HG03196 (cell line): ENCODE measurements at regions not wholly inside any gene's neighbourhood (a gene's known extent, or its start where the extent isn't known, plus 50 kb on each side); places are given as distances from the start of the nearest gene placed in this dataset.

ENCODE experiments used
- ATAC-seq: cut with Tn5 transposase; IDR thresholded peaks from one replicate; pipeline ENCODE4 v1.9.1; 2021; ENCODE audit not compliant: unreplicated experiment

DNA sequence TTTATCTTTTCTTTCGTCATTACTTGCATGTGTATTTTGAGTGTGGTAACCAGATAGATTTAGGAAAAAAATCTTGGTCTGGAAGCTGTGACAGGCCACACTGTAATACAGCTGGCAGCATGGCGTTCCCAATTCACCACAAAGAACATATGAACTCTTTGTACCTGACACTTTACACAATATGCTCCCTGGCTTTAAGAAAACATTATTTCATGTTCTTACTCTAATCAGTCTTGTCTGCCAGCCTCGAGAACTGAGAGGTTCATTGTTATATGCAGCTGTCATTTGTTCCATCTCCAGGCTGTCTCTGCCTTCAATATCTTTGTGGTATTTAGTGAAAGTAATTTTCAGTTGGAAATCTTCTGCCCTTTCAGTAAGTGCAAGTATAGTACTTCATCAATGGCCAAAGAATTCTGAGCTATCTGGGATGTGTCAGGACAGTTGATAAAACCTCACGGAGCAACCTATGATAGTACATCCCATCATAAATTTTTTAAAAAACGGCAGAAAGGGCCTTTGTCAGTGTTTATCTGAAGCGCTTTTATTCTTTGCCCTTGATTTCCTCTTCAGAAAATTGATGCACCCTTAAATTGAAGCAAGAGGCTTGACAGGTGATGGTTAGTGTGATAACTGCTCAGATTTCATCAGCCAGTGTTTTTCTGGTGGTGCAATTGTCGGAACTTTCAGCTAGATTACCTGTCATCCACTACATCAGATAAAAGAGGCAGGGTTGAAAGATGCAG lies 146.3 kb upstream of the SP8 start:
- no peak for ATAC-seq

DNA sequence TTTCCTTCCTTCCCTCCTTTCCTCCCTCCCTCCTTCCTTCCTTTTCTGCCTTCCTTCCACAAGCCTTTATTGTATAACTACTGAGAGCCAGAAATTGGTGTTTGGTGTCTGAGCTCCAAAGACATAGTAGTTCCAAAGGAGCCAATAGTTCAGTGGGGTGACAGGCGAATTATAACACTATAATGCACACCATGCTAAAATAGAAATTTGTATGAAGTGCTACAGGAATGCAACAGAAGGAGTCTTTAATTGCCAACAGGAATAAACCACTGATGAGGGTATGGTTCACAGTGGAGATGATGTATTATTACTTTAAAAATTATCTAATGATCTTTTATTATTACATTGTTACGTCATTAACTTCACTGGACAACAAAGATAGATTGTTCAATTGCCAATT lies 158.8 kb upstream of the SP8 start:
- ATAC-seq, result no peak

DNA sequence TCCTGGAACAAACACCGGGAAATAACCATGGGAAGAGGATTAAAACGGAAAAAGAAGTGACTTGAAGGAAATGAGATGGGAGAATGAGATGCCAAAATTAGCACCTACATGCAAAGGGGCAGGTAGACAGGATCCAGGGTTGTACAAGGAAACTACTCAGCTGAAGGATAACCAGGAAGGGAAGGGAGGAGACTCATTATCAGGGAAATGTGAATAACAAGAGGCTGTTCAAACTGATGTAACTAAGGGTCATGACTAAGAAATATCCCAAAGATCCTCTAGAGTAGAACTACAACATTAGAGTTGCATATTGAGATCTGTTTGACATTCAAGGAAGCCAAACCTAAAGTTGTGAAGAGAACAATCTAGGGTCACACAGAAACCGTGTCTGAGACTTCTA lies 166.2 kb upstream of the SP8 start:
- no peak for ATAC-seq

DNA sequence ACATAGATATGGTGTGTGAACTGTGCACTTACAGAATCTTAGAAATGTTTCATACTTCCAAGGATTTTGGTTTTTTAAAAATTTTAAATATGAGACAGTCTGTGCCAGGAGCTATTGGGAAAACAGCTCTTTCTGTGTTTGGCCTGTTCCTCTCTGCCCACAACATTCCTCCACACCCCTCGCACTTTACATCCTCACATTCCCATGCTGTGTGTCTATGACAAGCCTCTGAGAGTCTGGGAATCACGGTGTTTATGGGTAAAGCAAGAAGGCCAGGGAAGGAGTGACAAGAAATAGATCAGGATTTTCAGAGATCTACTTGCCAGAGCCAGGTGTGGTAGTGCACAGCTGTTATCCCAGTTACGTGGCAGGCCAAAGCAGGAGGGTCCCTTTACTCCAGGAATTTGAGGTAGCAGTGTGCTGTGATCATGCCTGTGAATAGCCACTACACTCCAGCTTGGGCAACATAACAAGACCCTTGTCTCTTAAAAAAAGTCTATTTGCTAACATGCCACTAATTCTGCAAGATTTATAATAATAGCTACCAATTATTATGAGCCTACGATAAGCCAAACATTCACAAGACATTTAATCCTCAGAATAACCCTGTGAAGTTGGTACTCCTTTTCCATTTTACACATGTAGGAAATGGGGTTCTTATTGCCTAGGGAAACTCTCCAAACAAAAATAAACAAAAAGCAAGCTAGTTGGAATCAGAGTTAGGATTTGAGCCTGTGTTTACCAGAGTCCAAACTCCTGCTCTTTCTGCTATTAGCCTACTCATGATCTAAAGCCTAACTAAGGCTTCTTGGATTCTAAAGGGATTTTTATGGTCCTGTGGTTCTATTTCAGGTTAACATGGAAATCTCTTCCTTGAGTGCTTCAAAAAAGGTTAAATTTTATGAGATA lies 168.3 kb upstream of the SP8 start:
- ATAC-seq, result no peak

DNA sequence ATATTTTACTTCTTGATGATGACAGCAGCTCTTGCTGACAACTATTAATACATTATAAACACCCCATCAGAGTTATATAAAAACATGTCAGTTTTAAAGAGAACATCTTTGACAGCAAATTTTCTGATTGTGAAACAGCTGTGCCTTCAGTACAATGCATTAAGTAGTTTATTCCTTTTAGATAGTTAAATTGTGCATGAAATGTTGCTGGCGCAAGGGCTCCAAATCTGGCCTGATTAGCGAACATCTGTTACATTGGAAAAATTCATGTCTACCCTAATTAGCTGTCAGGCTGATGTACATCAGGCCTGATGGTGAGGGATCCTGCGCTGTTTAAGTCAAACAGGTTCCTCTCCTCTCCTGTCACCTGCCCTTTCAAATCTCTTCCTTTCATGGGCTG lies 171.9 kb upstream of the SP8 start:
- ATAC-seq, result no peak

DNA sequence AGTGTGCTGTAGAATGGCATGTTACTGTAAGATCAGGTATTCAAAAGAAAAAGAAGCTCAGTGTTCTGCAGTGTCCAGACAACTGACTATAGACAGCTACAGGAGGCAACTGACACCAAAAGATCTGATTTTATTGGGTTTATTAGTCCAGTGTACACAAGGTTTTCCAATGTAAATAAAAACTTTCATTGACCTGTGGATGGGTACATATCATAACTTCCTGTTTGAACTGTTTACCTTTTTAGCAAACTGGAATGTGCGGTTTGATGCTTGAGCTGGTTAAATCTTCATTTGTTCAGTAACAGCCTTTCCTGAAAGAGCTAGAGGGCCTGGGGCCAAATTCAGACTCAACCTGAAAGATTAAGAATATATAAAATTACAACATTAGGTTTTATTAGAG lies 172.6 kb upstream of the SP8 start:
- no peak for ATAC-seq

DNA sequence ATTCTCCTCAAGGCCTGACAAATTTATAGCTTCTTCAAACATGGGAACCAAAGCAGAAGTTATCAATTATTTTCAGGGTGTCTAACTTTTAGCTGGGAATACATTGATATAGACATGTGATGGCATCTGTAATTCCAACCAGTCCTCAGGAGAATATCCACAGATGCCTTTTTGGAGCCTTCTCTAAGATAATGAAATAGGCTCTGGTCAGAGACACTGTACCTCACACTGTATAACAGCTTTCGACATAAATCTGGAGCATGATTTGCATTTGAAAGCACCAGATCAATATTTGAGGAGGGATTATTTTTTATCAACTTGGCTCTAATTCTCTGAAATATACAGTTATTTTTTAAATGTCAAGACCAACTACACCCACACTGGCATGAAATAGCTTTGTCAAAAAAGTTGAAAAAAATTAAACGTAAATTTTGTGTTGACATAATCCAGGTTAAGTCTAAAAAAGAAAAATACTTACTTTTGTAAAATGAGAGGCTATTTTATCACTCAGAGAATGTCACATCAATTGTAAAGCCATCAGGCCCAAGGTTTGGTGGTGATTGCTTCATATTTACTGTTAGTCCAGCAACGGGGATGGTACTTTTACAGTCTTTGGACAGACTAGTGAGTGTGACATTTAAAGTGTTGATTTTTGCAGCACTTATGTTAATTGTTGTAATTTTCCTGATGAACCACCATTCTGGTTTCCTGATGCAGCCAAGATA lies 177.0 kb upstream of the SP8 start:
- ATAC-seq, result no peak

DNA sequence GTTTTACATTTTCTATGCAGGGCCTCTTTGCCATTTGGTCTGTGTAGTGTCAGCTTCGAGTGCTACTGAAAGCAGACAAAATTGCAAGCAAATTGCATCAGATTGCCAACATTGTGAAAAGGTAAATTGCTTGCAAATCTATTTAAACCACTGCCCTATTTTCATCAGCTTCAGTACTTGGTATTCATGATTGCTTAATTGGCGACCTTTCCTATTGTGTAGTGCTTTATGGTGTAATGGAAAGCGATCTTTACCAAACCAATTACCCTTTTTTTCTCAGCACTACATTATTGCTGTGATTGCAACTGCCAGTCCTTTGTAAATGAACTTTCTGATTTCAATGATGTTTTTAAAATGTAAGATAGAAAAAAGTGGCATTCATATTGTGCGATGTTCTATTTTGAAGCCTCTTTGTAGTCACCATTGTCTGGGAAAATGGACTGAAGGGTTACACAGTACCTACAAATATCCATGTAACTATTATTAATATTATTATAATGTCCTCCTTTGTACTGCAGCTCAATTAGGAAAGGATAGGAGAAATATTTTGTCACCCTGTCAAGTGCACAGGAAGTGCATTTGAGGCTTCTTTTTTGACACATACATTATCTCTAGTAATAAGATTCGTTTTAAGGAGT lies 177.7 kb upstream of the SP8 start:
- no peak for ATAC-seq

DNA sequence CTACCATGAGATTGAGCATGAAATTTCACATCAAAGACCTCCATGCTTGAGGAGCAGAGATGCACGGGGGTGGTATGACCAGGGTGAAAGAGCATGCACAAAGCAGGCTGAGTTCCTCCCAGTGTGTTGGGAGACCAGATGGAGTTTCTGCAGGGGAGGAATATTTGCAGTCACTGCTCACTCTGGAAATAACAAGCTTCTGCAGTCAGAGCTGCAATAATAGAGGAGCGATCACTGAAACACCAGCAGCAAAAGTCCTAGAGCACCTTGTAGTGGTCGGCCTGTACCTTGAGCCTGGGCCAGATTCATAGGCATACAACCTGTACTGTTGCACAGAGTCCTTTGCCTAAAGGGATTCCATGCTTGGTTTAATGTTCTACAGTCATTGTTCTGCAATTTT lies 184.5 kb upstream of the SP8 start:
- ATAC-seq, result no peak

DNA sequence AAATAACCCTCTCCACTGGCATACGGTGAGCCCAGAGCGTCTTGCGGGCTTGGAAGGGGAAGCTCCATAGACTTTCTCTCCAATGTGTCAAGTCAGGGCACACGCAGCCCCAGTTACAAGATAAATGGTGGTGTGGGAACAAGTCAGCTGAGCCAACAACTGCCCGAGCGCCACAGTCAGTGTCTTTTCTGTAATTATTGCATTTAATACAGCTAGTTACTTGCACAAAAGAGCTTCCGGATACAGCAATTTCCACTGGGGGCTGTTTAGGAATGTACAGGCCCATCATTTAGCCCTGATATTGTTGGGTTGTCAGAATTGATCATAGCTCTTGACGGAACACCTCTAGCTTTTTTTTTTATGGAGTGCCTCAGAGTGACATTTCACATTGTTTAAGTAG lies 193.5 kb upstream of the SP8 start:
- ATAC-seq, result no peak

DNA sequence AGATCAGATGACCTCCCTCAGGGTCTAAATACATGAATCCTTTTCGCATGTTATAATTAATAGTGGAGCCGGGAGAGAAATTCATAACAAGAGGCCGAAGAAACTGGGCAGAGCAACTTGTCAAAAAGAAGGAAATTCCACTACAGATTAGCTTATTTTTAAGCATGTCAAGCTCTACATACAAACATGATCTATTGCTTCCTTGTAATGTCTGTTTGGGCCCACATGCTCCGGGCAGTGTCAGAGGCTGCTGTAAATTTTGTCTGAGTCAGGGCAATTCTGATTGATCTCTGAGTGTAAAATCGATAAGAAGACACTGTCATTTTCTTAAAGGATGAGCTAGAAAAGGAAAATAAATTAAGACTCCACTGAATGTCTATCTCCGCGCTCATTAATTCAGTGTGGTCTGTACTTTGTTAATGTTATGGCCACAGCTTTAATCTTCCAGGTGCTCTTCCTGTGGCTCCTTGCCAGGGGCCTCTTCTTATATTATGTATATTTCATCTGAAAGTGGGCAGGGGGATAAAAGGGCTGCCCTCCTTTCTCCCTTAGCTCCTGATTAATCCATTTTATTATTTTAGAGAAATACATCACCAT lies 194.1 kb upstream of the SP8 start:
- no peak for ATAC-seq

DNA sequence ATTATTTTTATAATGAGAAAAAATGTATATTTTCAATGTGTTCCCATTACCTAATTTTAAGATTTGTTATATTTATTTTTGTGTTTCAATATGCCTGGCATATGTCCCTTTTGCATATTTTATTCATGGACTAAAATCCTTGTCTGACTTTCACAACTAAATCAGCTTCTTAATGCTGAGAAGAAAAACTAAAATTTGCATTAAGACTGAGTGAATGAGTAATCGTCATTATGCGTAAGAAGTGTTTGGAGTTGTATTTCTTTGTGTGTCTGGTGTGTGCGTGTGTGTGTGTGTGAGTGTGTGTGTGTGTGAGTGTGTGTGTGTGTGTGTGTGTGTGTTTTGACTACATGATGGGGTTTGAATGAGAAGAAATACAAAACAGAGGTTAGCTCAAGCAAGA lies 201.7 kb upstream of the SP8 start:
- ATAC-seq, result no peak

DNA sequence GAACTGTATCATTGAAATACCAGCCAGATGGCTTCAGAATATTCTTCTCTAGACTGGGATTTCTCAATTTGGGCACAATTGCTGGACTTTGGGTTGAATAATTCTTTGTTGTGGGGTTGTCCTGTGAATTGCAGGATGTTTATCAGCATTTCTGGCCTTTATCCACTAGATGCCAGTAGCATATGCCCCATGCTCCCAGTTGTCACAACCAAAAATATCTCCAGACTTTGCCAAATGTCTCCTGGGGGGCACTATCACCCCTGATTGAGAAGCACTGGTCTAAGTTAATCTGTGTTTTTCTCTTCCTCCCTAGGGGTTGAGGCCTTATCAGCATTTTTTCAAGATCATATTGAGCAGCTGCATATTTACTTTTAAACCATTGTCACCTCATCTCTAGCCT lies 204.9 kb upstream of the SP8 start:
- no peak for ATAC-seq

DNA sequence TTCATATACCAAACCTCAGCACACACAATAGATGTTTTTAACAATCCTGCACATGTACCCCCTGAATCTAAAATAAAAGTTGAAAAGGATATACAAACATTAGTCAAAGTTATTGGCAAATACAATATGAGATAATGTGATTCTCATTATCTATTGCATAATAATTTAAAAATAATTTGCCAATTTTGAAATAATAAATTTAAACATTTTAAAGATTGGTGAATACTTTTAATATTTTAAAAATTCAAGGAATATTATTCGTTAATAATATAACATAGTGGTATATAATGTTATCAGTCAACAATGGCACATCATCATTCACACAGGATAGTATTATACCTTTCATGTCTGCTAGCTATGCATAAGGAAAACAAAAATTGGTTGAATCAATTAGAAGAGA lies 207.0 kb upstream of the SP8 start:
- no peak for ATAC-seq

DNA sequence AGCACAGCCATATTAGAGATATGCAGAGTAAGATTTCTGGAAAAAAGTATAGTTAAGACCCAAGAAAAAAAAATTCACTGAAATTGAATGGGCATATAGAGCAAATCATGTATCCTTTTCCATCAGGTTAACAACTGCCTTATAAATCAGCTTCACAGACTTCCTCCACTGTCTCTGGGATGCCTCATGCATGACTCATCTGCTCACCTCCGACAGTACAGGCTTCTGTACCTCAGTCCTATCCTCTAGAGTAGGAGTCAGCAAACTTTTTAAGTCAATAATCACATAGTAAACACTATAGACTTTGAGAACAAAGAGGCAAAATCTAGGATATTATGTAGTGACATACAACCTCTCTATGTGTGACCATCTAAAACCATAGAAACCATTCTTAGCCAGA lies 211.6 kb upstream of the SP8 start:
- ATAC-seq, result no peak

DNA sequence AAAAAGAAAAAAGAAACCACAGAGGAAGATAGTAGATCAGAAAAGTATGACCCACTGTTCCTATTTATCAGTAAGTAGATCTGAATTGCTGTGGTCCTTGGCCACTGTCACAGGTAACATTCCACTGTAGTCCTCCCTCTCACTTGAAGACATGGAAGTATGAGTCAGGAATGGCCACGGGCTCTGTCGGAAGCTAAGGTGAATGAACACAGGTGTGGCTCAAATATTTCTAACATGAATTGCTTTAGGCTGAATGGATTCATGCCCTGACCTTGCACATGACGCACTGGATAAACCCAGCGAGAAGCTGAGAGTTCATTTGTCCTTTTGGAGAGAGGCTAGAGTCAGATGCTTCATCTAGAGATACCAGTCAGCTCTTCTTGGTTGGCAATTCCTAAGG lies 224.5 kb upstream of the SP8 start:
- ATAC-seq, result no peak

DNA sequence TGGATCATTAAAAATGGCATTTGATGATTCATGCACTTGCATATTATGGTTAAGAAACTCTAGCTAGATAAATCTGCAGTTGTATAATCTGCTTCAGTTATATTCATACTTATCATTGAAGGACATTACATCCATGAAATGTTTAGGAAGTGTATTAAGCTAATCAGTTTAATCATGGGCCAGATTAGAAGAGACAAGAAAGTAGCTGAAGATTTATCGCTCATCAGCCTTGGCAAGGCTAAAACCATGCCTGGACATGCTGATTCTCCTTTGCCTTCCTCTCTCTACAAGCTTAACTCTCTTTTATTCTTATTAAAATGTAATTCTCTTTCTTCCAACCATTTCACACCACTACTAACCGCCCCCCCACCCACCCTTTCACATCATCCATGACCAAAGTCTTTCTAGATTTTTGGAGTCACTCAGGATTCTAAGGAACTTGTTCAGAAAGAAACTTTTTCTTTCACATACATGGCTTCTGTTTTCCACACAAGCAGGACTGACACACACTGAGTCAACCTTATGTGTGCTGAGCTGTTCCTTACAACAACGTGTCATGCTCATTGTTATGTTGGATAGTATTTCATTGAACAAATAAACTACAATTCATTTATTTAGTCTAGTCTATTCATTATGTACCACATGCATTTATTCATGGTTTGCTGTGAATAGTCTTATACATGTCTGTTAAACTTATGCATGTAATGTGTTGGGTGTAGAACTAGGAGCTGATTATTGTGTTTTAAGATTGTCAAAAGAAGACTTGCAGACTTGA lies 227.3 kb upstream of the SP8 start:
- ATAC-seq, result no peak

DNA sequence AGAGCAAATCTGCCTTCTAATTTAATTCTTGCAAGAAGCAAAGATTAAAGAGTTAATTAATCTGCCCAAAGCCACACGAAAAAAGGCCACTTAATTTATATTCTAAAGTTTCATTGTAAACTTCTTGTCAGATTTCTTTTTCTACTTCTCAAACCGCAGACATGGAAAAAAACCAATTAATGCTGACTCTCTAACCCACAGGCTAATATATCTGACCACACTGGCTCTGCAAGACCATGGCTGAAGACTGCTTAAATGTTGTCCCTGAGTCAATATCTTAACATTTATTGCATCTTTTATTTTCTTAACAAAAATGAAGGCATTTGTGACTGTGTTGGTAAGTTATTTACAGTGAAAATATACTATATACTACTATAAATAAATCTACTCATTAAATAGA lies 234.0 kb upstream of the SP8 start:
- no peak for ATAC-seq

DNA sequence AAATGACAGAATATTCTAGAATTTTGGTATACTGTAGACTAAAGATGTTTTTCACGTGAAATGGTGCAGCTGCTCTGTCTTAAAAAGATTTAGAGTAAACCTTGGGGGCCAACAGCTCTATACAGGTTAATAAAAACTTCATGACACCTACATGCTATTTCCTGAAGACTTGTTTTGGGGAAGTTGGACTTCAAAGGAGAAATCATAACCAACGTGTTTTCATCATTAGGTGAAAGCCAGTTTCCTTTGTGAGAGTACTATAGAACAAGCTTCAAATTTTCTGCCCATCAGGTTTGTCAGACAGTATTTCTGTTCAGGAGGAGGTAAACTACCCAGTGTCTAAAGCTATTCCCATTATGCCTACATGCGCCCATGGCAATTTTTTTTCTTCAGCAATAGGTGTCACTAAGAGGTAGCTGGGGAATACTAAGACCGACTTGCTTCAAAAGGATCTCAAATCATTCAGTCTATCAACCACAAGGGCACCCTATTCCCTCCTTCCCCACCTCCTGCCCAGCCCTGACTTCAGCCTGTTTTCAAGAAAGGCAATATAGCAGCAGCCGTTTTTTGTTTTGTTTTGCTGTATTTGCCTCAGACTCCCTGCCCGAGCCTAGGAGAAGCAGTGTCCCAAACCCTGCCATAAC lies 237.3 kb upstream of the SP8 start:
- no peak for ATAC-seq

DNA sequence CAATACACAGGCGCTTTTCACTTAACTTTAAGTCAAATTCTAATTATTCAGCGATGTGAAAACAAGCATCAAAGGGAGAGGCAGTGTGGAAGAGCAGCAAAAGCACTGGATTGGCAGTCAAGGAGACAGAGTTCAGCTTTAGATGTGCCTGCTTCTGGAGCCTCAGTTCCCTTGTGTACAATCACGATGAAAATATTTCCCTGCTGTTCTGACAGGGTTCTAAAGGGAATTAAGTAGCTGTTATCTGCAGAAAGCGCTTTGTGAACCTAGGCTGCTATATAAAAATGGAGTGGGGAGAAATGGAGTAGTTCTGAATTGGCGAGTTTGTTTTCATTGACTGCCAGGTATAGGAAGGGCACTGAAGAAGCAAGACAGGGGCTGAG lies 237.8 kb upstream of the SP8 start:
- no peak for ATAC-seq
